Peyer's patch (tissue), 4 donors: ENCODE measurements at regions not wholly inside any gene's neighbourhood (a gene's known extent, or its start where the extent isn't known, plus 50 kb on each side); places are given as distances from the start of the nearest gene placed in this dataset.

Experiments
- POLR2A ChIP-seq, 2 donors: fragments of 450-650 bp; IDR thresholded peaks; one replicate each; pipeline ENCODE4 v1.5.1; 2017; ENCODE audit warnings: antibody characterized with exemption in 2 of 2, mild to moderate bottlenecking in 2 of 2, moderate library complexity in 2 of 2
- TF ChIP-seq, protein P1 (sequence below), 6 experiments: fragments of 450-650 bp in 4 of 6; fragments of 200-600 bp in 2 of 6; sonication (generic) in 1 of 6; IDR thresholded peaks; one replicate each; pipeline ENCODE4 v1.5.1; 2017 to 2019; ENCODE audit warnings: antibody characterized with exemption in 6 of 6, mild to moderate bottlenecking in 3 of 6, moderate library complexity in 1 of 6

DNA sequence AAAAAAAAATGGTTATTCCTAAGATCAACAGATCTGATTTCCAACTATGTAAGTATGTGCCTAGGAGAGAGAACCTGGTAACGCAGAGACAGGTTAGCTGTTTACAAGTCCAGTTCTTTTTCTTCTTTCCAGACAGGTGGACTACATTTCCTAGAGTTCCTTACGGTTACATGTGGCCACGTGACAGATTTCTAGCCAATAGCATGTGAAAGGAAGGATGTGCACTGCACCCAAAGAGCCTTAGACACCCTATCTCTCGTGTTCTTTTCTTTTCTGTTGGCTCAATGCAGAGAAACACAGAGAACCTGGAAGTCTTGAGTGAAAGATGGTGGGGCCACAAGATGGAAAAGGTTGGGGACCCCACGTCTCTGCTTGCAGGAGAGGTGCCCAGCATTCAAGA lies 375.9 kb downstream of the TNS1 start:
- TF ChIP-seq, protein P1, sequence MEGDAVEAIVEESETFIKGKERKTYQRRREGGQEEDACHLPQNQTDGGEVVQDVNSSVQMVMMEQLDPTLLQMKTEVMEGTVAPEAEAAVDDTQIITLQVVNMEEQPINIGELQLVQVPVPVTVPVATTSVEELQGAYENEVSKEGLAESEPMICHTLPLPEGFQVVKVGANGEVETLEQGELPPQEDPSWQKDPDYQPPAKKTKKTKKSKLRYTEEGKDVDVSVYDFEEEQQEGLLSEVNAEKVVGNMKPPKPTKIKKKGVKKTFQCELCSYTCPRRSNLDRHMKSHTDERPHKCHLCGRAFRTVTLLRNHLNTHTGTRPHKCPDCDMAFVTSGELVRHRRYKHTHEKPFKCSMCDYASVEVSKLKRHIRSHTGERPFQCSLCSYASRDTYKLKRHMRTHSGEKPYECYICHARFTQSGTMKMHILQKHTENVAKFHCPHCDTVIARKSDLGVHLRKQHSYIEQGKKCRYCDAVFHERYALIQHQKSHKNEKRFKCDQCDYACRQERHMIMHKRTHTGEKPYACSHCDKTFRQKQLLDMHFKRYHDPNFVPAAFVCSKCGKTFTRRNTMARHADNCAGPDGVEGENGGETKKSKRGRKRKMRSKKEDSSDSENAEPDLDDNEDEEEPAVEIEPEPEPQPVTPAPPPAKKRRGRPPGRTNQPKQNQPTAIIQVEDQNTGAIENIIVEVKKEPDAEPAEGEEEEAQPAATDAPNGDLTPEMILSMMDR (IDR thresholded peaks at IDR 0.05), result no peak
- no peak for TF ChIP-seq POLR2A (IDR thresholded peaks at IDR 0.05)
